ENCODE measurements at regions not wholly inside any gene's neighbourhood (a gene's known extent, or its start where the extent isn't known, plus 50 kb on each side); places are given as distances from the start of the nearest gene placed in this dataset.

DNA sequence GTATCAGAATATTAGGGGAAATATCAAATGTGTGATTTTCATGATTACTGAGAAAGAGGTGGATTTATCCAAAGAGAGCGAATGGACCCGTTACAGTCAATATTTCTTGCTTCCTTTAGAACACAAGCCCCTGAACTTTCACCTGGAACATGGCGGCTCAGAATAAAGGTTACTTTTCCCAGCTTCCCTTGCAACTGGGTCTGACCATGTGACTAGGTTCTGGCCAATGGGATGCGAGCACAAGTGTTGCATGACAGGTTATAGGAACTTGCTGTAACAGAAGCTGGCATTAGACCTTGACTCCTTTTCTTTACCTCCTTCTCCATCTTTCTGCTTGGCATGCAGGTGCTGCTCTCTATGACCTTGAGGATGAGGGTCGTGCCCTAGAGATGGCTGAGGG is 556.1 kb downstream of the TYW1 start:
- DNase-seq (ENCODE audit: low spot score): no peak

GRCh38 chr7:67553378-67553777 is 556.7 kb downstream of the TYW1 start:
- no peak for DNase-seq (ENCODE audit: low spot score)

DNA sequence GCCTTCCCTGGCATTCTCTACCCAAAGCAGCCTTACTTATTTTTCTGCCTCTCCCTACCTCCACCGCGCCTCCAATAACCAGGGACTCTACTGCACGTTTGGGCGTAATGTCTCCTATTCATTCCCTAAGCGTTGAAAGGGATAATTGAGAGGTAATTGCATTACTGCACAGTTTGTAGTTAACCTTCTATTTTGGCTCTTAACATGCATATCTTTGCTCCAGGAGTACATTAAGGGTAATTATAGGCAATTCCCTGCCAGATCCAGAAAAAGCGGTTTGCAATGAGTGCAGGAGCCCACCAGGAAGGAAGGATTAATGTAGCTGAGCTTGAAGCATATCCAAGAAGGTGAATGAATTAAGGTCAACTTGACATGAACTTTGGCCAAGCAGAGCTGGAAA is 558.4 kb downstream of the TYW1 start:
- no peak for DNase-seq (ENCODE audit: low spot score)

- no peak for DNase-seq (ENCODE audit: low spot score)
These were observed 568.3 kb downstream of the TYW1 start for GRCh38 chr7:67564959-67565358.

GRCh38 chr7:67566101-67566500 is 569.5 kb downstream of the TYW1 start:
- DNase-seq (ENCODE audit: low spot score): no peak

DNA sequence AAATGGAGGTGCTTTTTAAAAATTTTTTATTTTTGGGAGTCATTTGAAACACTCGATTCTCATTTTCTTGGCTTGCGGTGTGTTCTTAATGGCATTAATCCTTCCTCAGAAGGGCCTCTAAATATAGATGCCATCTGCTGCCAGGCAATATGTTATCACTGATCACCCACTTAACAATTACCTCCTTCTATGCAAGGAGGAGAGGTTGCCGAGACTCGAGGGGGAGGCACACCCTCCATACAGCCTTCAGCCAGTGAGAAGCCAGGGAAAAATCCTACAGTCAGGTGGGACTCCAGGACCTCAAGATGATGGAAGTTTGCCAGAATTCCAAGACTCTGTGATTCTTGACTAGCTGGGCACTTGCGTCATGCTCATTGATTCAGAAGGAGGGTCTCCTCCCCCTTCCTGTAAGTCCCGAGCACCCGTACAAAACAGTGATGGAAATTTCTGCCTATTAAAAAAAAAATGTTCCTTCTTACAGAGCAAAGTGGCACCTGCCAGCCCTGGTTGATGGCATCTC is 574.5 kb downstream of the TYW1 start:
- DNase-seq (ENCODE audit: low spot score): no peak

DNA sequence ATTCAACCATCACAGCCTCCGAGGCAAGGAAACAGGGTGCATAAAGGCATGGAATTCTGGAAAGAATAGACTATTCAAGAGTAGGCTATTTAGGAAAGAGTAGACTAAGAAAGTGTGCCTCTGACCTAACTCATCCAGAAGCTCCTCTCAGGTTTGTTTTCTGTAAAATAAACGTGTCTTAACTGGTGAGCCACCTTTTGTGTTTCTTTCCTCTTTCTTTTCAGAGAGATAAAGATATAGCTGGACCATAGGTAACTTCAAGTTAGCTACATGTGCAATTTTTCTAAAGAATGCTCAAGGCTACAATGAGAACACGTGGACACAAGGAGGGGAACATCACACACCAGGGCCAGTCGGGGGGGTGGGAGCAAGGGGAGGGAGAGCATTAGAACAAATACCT is 577.0 kb downstream of the TYW1 start:
- DNase-seq (ENCODE audit: low spot score): no peak

DNA sequence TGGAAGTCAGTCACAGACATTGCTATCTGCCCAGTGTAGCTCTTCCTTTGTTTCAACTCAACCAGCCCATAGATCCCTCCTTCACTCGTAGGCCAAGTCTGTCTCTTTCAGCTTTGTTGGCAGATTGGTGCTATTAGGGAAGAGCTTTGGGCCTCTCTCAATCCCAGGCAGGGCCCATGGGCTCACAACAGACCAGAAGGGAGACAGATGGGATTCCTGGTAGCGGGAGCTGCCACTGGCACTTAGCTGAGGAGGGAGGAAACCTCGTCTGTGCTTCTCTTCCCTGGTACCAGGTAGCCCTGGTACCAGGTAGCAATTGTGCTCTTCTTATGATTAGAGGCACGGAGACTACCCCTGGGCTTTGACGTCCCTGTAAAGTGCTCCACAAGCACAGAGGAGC is 592.0 kb downstream of the TYW1 start:
- DNase-seq (ENCODE audit: low spot score): no peak

DNA sequence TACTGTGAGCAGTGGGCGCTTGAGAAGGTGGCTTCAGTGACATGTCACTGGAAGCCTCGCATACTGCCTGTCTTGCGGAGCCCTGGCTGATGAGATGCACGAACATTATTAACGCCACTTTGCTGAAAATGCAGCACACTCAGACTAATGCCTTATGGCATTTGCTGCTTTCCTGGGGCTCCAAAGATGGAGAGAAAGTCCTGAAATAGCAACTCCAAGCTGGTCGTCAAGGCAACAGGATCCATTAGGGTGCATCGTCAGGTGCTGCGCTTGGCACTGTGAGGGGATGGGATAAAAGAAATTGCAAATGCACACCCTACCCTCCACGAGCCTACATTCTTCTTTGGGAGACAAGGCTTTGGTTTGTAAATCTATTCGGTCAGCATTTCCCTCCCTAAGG is 592.5 kb downstream of the TYW1 start:
- no peak for DNase-seq (ENCODE audit: low spot score)

GRCh38 chr7:67590649-67591048 is 594.0 kb downstream of the TYW1 start:
- DNase-seq (ENCODE audit: low spot score): no peak

DNA sequence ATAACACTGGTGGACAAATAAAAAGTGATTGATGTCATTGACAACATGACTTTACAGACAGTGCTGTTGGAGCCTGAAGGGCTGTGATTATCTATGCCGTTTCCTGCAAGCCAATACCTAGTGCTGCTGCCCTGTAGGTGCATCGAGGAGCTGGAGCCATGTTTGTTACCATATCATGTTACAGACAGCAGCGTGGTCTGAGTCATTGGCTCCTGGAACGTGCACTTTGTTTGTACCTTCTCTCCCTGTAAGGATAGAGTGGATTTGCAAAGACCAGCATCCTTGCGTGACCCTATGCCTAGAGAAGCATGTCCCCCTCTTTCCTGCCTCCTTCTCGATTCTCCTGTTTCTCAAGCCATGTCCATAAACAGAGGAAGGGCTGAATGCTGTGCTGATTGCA is 597.2 kb downstream of the TYW1 start:
- no peak for DNase-seq (ENCODE audit: low spot score)

DNA sequence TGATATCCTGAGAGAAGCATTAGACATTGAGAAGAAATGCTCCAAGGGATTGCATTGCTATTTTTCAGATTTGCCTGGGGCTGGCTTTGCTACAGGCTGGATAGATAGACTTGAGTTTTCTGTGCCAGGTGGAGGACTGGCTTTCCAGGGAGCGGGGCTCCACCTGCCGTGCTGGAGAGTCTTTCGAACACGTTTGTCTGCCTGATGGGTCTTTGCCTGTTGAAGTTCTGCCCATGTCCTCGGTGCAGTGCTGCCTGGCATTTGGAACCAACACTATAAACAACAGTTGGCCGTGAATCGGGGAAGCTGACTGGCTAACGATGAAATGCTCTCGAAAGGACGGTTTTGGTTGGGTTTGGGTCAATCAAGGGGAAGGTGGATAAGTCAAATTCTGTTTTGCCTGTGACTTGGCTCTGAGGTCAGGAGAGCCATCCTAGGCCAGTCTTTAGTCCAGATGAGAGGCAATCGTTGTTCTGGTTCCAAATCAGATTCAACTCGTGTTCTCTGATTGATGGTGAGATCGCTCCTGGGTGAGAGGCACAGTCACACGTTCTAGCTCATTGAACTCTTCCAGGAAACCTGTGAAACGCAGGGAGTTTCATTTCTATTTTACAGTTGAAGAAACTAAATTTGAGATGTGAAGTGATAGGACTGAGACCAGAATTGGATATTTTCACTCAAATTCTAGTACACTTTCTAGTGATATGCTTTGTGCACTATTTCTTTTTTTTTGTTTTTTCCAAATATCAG is 599.0 kb downstream of the TYW1 start:
- DNase-seq (ENCODE audit: low spot score): no peak

GRCh38 chr7:67597161-67597560 is 600.5 kb downstream of the TYW1 start:
- no peak for DNase-seq (ENCODE audit: low spot score)

DNA sequence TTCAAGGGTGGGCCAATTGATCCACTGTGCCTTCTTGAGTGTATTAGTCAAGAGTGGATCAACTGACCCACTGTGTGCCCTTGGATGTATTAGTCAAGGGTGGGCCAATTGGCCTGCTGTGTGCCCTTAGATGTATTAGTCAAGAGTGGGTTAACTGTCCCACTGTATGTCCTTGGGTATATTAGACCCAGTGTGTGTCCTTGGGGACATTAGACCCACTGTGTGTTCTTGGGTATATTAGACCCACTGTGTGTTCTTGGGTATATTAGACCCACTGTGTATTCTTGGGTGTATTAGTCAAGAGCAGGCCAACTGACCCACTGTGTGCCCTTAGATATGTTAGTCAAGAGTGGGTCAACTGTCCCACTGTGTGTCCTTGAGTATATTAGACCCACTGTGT is 601.8 kb downstream of the TYW1 start:
- DNase-seq (ENCODE audit: low spot score): no peak

DNA sequence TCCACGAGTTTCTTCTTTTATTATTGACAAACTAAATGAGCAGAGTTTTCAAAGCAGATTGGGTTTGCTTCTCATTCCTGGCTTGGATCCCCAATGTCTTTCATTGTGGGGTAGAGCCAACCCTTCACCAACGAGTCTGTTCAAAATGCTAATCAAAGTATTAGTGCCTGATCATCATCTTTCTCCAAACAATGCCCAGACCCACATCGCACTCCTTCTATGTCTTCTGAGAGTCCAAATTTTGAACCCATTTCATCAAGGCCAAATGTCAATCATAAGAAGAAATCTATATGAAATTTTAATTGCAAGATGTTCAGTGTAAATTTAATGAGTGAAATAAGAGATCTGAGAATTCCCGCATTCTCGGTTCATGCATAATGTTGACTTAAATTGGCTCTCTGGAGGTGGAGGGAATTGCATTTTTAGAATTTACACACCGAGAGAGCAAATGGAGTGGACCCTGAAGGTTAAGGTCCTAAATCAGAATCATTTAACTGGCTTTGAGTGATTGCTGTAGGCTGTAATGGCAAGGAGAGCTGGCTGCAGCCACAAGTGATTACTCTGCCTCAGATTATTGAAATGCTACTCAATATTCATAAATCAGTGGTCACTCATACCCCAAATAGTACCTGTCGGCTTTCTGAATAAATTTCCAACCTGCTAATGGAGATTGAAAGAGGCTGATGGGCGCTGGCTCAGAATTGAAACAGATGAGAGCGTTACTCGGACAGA is 602.9 kb downstream of the TYW1 start:
- no peak for DNase-seq (ENCODE audit: low spot score)

- DNase-seq (ENCODE audit: low spot score): no peak
These were observed 605.7 kb downstream of the TYW1 start for GRCh38 chr7:67602246-67602887.

DNA sequence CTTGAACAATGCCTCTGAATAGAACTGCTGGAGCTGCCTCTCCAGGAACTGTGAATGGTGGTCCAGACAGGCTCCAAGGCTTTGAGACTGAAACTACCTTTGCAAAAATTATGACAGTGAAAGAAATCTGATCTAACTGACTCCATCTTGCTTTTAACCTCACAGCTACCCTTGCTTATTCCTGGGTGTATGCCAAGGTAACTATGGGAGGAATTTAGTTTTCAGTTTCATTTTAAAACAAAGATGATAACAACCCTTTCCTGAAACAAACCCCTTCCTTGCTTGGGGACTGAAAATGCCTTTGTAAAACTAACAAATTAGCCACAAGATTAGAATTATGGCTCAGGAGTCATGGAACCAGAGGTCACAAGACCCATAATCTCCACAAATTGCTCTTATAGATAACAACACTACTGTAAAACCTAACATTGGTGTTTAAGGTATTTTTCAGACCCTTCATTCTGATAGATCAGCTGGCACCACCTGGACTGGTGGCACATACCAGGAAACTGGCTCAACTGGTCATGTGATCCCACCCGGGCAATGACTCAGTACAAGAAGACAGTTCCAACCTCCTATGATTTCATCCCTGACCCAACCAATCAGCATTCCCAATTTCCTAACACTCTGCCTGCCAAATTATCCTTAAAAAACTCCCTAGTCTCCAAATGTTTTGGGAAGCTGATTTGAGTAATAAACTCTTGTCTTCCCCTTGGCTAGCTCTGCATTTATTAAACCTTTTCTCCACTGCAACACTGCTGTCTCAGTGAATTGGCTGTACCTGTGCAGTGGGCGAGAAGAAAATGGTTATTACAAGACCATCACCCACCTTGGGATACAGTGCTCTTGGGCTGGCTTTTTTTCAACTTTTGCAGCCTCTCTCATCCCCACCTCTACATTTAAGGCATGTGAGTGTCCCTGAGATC is 608.1 kb downstream of the TYW1 start:
- no peak for DNase-seq (ENCODE audit: low spot score)

- no peak for DNase-seq (ENCODE audit: low spot score)
These were observed 612.2 kb downstream of the TYW1 start for GRCh38 chr7:67608806-67609205.

GRCh38 chr7:67610897-67611296 is 614.3 kb downstream of the TYW1 start:
- DNase-seq (ENCODE audit: low spot score): no peak

GRCh38 chr7:67614843-67615242 is 618.2 kb downstream of the TYW1 start:
- no peak for DNase-seq (ENCODE audit: low spot score)

- no peak for DNase-seq (ENCODE audit: low spot score)
These were observed 619.9 kb downstream of the TYW1 start for GRCh38 chr7:67616517-67616916.

Measured in umbilical cord (tissue), 1 donor.